Esophagus muscularis mucosa (tissue), 4 donors: ENCODE measurements at regions not wholly inside any gene's neighbourhood (a gene's known extent, or its start where the extent isn't known, plus 50 kb on each side); places are given as distances from the start of the nearest gene placed in this dataset.

ENCODE experiments used
- CTCF ChIP-seq, 3 experiments: fragments of 200-600 bp in 2 of 3; fragments of 450-650 bp in 1 of 3; sonication (generic) in 2 of 3; IDR thresholded peaks; one replicate each; pipeline ENCODE4 v1.5.1; 2017 to 2019; ENCODE audit warnings: antibody characterized with exemption in 3 of 3, mild to moderate bottlenecking in 2 of 3, moderate library complexity in 1 of 3
- EP300 ChIP-seq: sonication (generic); formaldehyde crosslinking; IDR thresholded peaks from one replicate; pipeline ENCODE4 v1.6.1; 2017; ENCODE audit warnings: antibody characterized with exemption
- POLR2A ChIP-seq: fragments of 450-650 bp; IDR thresholded peaks from one replicate; pipeline ENCODE4 v1.6.1; 2017; ENCODE audit warnings: antibody characterized with exemption, moderate library complexity, mild to moderate bottlenecking, low read depth
- POLR2AphosphoS5 ChIP-seq, 2 donors: sonication (generic); formaldehyde crosslinking; IDR thresholded peaks; one replicate each; pipeline ENCODE4 v1.6.1; 2017; ENCODE audit warnings: antibody characterized with exemption in 2 of 2

- TF ChIP-seq POLR2A (no peak), CTCF (IDR thresholded peaks at IDR 0.05) (no peak), EP300 (no peak), POLR2AphosphoS5 (IDR thresholded peaks at IDR 0.05) (no peak)
These were observed 63.6 kb upstream of the SH3RF1 start for GRCh38 chr4:169334335-169334734.
